Panc1 (cell line): ENCODE measurements at regions not wholly inside any gene's neighbourhood (a gene's known extent, or its start where the extent isn't known, plus 50 kb on each side); places are given as distances from the start of the nearest gene placed in this dataset.

Experiments
- ATAC-seq: fragments of 200-7000 bp; cut with Tn5 transposase; 2 replicates; pipeline ENCODE4 v1.9.1; 2020; ENCODE audit warnings: mild to moderate bottlenecking, moderate library complexity
- BruUV-seq: library from RNA; stranded (reverse); fragments of 400-500 nt; replicated peaks from 2 replicates; lab custom pipeline; 2021; lab: Mats Ljungman, UMichigan
- CTCF ChIA-PET: fragments of 300-600 bp; sonication (Branson Sonifier 250); formaldehyde crosslinking; loops from one replicate; lab custom pipeline; 2022; ENCODE audit warnings: antibody characterized with exemption; lab: Charles Lee
- POLR2A ChIA-PET: fragments of 300-600 bp; sonication (Branson Sonifier 250); formaldehyde crosslinking; loops from one replicate; lab custom pipeline; 2022; ENCODE audit warnings: antibody characterized with exemption; lab: Charles Lee
- DNase-seq: peaks from one replicate; pipeline ENCODE4 v3.0.0-alpha.2; 2010; ENCODE audit warnings: low read depth, low spot score
- H3K27ac ChIP-seq: 2 replicates; pipeline ENCODE4 v1.5.1; 2011; ENCODE audit warnings: mild to moderate bottlenecking, low read length, inconsistent platforms
- H3K27me3 ChIP-seq: fragments of 200-500 bp; sonication (Bioruptor generic); 2 replicates; pipeline ENCODE4 v1.6.0; 2014; ENCODE audit warnings: low read length, inconsistent platforms; ENCODE audit not compliant: control insufficient read depth, insufficient read depth
- H3K36me3 ChIP-seq: fragments of 200-500 bp; sonication (Bioruptor generic); 2 replicates; pipeline ENCODE4 v1.5.1; 2014; ENCODE audit warnings: inconsistent platforms, mild to moderate bottlenecking, low read length, moderate library complexity; ENCODE audit not compliant: control insufficient read depth, insufficient read depth
- H3K4me1 ChIP-seq: 2 replicates; pipeline ENCODE4 v1.5.1; 2011; ENCODE audit warnings: inconsistent platforms, mild to moderate bottlenecking, low read length, moderate library complexity; ENCODE audit not compliant: control insufficient read depth, insufficient read depth
- H3K4me3 ChIP-seq, 2 experiments: 2 replicates each; pipeline ENCODE4 v1.5.1; 2011 to 2012; ENCODE audit warnings: low read depth in 2 of 2, low read length in 2 of 2, mild to moderate bottlenecking in 2 of 2, inconsistent platforms in 1 of 2, moderate library complexity in 1 of 2
- H3K9me3 ChIP-seq: fragments of 200-500 bp; sonication (Bioruptor generic); 2 replicates; pipeline ENCODE4 v1.5.1; 2014; ENCODE audit warnings: low read depth, mild to moderate bottlenecking, inconsistent platforms, low read length, moderate library complexity; ENCODE audit not compliant: control insufficient read depth, insufficient read depth
- POLR2AphosphoS5 ChIP-seq: IDR thresholded peaks from 2 replicates; pipeline ENCODE4 v1.6.1; 2012; ENCODE audit warnings: mild to moderate bottlenecking, low read depth, low read length, moderate library complexity
- SIN3A ChIP-seq: IDR thresholded peaks from 2 replicates; pipeline ENCODE4 v1.6.1; 2012; ENCODE audit warnings: low read depth, mild to moderate bottlenecking, low read length, moderate library complexity, borderline replicate concordance; ENCODE audit not compliant: insufficient read depth
- TCF7L2 ChIP-seq: IDR thresholded peaks from 2 replicates; pipeline ENCODE4 v1.6.1; 2011; ENCODE audit warnings: mild to moderate bottlenecking, low read depth, low read length, inconsistent platforms
- in situ Hi-C: cut with HindIII; loops from 2 replicates; pipeline ENCODE4 v1.10.0; 2016; ENCODE audit warnings: low sequenced_read_pairs, low pct_unique_long_range_greater_than_20kb
- intact Hi-C: fragments of 100-400 bp; cut with micrococcal nuclease; formaldehyde crosslinking; loops from one replicate; pipeline ENCODE4 v1.10.0; 2022; ENCODE audit not compliant: unreplicated experiment
- TF ChIP-seq, protein P1 (sequence below), 2 experiments: IDR thresholded peaks; 2 replicates each; pipeline ENCODE4 v1.6.1; 2011 to 2012; ENCODE audit warnings: low read depth in 2 of 2, control low read depth in 1 of 2, low read length in 1 of 2, mild to moderate bottlenecking in 1 of 2, moderate library complexity in 1 of 2; ENCODE audit not compliant: insufficient read depth in 1 of 2
- TF ChIP-seq, protein P2 (sequence below): fragments of 450-650 bp; IDR thresholded peaks from 2 replicates; pipeline ENCODE4 v1.5.1; 2017; ENCODE audit warnings: mild to moderate bottlenecking

DNA sequence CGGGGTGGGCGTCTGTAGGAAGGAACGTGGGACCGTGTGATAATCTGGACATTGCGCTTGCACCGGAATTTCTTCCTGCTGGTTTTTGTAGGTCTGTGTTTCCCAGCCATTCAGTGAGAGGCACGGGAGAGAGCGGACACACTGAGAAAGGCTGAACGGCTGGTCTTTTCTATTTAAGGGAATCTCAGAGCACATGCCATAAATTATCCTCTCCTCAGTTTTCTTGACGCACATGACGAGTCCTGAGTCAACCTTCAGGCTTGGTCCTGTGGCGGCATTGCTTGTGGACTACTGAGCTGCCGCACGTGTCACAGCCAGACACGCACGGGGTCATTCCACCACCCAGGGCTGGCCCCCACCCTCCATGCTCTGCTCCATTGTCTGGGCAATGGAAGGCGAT is 519.3 kb upstream of the ID2 start:
- Histone ChIP-seq H3K4me3 (no peak overlapping the region), H3K9me3 (no peaks in the 10 kb centered on the region; the same call in 1 of the 2 replicates), H3K27me3 (no peaks in the 10 kb centered on the region), H3K4me1 (no peaks in the 10 kb centered on the region), H3K27ac (no peak overlapping the region), H3K36me3 (no peaks in the 10 kb centered on the region)
- CTCF ChIA-PET: no interaction called here
- intact Hi-C loops (no loop called here), in situ Hi-C loops (no loop called here)
- POLR2A ChIA-PET: no interaction called here
- ATAC-seq: no peak
- TF ChIP-seq TCF7L2 (no peak), POLR2AphosphoS5 (no peak), SIN3A (no peak)
- TF ChIP-seq, protein P1, sequence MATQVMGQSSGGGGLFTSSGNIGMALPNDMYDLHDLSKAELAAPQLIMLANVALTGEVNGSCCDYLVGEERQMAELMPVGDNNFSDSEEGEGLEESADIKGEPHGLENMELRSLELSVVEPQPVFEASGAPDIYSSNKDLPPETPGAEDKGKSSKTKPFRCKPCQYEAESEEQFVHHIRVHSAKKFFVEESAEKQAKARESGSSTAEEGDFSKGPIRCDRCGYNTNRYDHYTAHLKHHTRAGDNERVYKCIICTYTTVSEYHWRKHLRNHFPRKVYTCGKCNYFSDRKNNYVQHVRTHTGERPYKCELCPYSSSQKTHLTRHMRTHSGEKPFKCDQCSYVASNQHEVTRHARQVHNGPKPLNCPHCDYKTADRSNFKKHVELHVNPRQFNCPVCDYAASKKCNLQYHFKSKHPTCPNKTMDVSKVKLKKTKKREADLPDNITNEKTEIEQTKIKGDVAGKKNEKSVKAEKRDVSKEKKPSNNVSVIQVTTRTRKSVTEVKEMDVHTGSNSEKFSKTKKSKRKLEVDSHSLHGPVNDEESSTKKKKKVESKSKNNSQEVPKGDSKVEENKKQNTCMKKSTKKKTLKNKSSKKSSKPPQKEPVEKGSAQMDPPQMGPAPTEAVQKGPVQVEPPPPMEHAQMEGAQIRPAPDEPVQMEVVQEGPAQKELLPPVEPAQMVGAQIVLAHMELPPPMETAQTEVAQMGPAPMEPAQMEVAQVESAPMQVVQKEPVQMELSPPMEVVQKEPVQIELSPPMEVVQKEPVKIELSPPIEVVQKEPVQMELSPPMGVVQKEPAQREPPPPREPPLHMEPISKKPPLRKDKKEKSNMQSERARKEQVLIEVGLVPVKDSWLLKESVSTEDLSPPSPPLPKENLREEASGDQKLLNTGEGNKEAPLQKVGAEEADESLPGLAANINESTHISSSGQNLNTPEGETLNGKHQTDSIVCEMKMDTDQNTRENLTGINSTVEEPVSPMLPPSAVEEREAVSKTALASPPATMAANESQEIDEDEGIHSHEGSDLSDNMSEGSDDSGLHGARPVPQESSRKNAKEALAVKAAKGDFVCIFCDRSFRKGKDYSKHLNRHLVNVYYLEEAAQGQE (IDR thresholded peaks at IDR 0.05; ENCODE audit: insufficient read depth in 1 of 2, low read depth in 2 of 2, low read length in 1 of 2): no peak
- TF ChIP-seq, protein P2, sequence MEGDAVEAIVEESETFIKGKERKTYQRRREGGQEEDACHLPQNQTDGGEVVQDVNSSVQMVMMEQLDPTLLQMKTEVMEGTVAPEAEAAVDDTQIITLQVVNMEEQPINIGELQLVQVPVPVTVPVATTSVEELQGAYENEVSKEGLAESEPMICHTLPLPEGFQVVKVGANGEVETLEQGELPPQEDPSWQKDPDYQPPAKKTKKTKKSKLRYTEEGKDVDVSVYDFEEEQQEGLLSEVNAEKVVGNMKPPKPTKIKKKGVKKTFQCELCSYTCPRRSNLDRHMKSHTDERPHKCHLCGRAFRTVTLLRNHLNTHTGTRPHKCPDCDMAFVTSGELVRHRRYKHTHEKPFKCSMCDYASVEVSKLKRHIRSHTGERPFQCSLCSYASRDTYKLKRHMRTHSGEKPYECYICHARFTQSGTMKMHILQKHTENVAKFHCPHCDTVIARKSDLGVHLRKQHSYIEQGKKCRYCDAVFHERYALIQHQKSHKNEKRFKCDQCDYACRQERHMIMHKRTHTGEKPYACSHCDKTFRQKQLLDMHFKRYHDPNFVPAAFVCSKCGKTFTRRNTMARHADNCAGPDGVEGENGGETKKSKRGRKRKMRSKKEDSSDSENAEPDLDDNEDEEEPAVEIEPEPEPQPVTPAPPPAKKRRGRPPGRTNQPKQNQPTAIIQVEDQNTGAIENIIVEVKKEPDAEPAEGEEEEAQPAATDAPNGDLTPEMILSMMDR: no peak
- BruUV-seq: no TSS peak
- DNase-seq: no peak

DNA sequence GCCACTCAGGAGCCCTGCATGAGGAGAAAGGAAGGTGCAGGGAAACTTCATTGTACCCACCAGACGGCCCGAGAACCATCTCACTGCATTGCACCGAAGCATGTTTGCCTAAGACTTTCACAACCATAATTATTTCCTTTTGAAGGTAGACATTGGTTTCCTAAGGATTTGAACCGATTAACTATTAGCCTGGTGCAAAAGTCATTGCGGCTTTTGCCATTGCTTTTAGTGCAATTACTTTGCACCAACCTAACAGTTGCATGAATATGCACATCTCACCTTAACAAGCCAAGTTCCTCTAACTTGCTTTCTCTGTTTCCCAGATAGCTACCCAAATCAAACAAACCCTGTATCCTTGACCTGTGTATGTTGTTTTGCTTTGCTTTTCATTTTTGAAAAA is 516.3 kb upstream of the ID2 start:
- TF ChIP-seq, protein P2: no peak
- no peak for TF ChIP-seq POLR2AphosphoS5
- TF ChIP-seq TCF7L2: no peak
- no peak for ATAC-seq
- Histone ChIP-seq H3K27ac (no peak overlapping the region), H3K4me3 (no peak overlapping the region), H3K36me3 (no peaks in the 10 kb centered on the region), H3K27me3 (no peaks in the 10 kb centered on the region), H3K9me3 (no peaks in the 10 kb centered on the region; the same call in 1 of the 2 replicates), H3K4me1 (no peaks in the 10 kb centered on the region)
- intact Hi-C loops: no loop called here
- no peak for DNase-seq
- ChIA-PET POLR2A (no interaction called here), CTCF (no interaction called here)
- in situ Hi-C loops: no loop called here
- no TSS peak for BruUV-seq
